ENCODE measurements at regions not wholly inside any gene's neighbourhood (a gene's known extent, or its start where the extent isn't known, plus 50 kb on each side); places are given as distances from the start of the nearest gene placed in this dataset.

DNA sequence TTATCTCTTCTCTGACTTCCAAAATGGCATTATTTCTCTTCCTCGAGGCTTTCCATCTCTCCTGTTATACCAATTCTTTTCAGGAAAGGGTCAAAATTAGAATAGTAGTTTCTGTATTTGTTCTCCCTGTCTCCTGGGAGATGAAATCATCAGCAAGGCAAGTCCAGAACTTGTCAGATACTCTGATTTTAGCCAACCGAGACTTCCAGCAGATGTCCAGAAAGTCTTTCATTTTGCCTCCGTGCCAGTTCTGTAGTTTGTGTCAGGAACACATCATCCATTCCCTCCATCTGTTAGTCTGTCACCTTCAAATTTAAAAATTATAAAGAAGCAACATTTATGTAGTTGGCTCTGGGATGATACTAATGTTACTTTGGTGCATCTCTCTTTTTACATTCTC, 275.7 kb downstream of the CCDC59 start:
- no peaks in the 10 kb centered on the region for H3K27me3 ChIP-seq (ENCODE audit: low read depth)
- peaks cover 49% of the 10 kb centered on the region for H3K9me3 ChIP-seq (replicated peaks)
- no peak overlapping the region for H3K27ac ChIP-seq (replicated peaks)
- no peak for DNase-seq
- TF ChIP-seq, protein P1, sequence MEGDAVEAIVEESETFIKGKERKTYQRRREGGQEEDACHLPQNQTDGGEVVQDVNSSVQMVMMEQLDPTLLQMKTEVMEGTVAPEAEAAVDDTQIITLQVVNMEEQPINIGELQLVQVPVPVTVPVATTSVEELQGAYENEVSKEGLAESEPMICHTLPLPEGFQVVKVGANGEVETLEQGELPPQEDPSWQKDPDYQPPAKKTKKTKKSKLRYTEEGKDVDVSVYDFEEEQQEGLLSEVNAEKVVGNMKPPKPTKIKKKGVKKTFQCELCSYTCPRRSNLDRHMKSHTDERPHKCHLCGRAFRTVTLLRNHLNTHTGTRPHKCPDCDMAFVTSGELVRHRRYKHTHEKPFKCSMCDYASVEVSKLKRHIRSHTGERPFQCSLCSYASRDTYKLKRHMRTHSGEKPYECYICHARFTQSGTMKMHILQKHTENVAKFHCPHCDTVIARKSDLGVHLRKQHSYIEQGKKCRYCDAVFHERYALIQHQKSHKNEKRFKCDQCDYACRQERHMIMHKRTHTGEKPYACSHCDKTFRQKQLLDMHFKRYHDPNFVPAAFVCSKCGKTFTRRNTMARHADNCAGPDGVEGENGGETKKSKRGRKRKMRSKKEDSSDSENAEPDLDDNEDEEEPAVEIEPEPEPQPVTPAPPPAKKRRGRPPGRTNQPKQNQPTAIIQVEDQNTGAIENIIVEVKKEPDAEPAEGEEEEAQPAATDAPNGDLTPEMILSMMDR (IDR thresholded peaks at IDR 0.05; ENCODE audit: borderline replicate concordance), result no peak
- H3K36me3 ChIP-seq, result no peaks in the 10 kb centered on the region
- no peaks in the 10 kb centered on the region for H3K4me1 ChIP-seq
- H3K4me3 ChIP-seq, result no peak overlapping the region
- intact Hi-C loops (cut with micrococcal nuclease), result no loop called here

DNA sequence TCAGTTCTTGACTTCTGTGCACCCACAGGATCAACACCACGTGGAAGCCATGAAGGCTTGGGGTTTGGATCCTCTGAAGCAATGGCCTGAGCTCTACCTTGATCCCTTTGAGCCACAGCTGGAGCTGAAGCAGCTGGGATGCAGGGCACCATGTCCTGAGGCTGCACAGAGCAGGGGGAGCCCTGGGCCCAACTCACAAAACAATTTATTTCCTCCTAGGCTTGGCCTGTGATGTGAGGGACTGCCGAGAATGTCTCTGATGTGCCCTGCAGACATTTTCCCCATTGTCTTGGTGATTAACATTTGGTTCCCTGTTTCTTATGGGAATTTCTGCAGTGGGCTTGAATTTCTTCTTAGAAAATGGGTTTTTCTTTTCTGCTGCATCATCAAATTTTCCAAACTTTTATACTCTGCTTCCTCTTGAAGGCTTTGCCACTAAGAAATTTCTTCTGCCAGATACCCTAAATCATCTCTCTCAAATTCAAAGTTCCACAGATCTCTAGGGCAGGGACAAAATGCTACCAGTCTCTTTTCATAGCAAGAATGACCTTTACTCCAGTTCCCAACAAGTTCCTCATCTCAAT, 288.2 kb downstream of the CCDC59 start:
- DNase-seq, result no peak
- peaks cover 5% of the 10 kb centered on the region for H3K9me3 ChIP-seq (replicated peaks)
- H3K27ac ChIP-seq (replicated peaks), result no peak overlapping the region
- no peaks in the 10 kb centered on the region for H3K4me1 ChIP-seq
- intact Hi-C loops (cut with micrococcal nuclease), result no loop called here
- no peaks in the 10 kb centered on the region for H3K27me3 ChIP-seq (ENCODE audit: low read depth)
- no peaks in the 10 kb centered on the region for H3K36me3 ChIP-seq
- TF ChIP-seq, protein P1 (IDR thresholded peaks at IDR 0.05; ENCODE audit: borderline replicate concordance), result no peak
- H3K4me3 ChIP-seq, result no peak overlapping the region

DNA sequence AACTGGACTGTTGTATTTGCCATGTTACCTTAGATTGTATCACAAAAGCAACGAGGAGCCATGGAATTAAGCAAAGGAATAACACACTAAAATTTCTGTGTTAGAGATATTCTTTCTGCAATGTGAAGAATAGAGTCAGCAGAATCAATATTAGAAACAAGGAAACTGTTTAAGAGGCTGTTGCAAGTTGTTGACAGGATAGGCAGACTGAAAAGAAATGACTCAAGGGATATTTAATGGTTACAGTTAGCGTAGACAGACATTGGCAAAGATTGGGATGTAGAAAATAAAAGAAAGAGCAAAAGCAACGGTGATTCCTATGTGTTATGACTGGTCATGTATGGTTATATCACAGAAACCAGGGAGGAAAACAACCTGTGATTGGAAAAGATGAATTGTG, 299.0 kb upstream of the PPFIA2 start:
- no peaks in the 10 kb centered on the region for H3K36me3 ChIP-seq
- no peak overlapping the region for H3K4me3 ChIP-seq
- H3K27ac ChIP-seq (replicated peaks), result no peak overlapping the region
- TF ChIP-seq, protein P1 (IDR thresholded peaks at IDR 0.05; ENCODE audit: borderline replicate concordance), result no peak
- DNase-seq, result no peak
- H3K4me1 ChIP-seq, result no peaks in the 10 kb centered on the region
- H3K27me3 ChIP-seq (ENCODE audit: low read depth), result no peaks in the 10 kb centered on the region
- intact Hi-C loops (cut with micrococcal nuclease), result no loop called here
- peaks cover 7% of the 10 kb centered on the region for H3K9me3 ChIP-seq (replicated peaks)

DNA sequence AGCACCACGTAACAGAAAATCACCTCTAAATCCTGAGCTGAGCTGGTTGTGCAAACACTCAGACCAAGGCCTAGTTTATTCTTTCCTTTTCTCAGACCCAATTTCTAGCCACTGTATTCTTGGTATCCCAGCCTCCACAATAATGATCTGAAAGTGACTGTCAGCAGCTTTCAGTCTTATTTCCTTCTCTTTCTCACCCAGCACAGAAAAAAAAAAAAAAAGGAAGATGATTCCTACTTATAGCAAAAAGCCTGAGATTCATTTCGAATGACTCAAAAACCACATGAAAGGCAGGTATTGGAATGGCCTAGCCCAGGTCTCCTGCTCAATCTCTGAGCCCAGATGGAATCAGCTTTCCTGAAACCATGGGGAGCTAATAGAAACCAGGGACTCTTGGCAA, 298.6 kb upstream of the PPFIA2 start:
- H3K4me3 ChIP-seq, result no peak overlapping the region
- H3K9me3 ChIP-seq (replicated peaks), result peaks cover 7% of the 10 kb centered on the region
- no peaks in the 10 kb centered on the region for H3K4me1 ChIP-seq
- DNase-seq, result no peak
- intact Hi-C loops (cut with micrococcal nuclease), result no loop called here
- H3K27ac ChIP-seq (replicated peaks), result no peak overlapping the region
- no peaks in the 10 kb centered on the region for H3K27me3 ChIP-seq (ENCODE audit: low read depth)
- TF ChIP-seq, protein P1 (IDR thresholded peaks at IDR 0.05; ENCODE audit: borderline replicate concordance), result no peak
- H3K36me3 ChIP-seq, result no peaks in the 10 kb centered on the region

DNA sequence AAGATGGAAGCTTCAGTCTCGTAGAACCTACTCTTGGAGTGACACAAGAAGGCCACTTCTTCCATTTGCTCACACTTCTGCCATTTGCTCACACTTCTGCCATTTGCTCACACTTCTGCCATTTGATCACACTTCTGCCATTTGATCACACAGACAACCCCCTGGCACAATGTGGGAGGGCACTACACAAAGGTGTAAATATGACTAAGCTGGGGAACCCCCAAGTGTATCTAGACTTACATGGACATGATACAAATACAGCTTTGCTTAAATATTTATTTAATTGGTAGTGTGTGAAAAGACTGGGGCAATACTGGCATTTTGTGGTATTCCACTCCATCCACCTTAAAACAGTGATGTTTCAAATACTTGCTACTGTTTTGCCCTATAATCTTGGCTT, 296.2 kb upstream of the PPFIA2 start:
- no peaks in the 10 kb centered on the region for H3K4me1 ChIP-seq
- DNase-seq, result no peak
- TF ChIP-seq, protein P1 (IDR thresholded peaks at IDR 0.05; ENCODE audit: borderline replicate concordance), result no peak
- no peaks in the 10 kb centered on the region for H3K27me3 ChIP-seq (ENCODE audit: low read depth)
- intact Hi-C loops (cut with micrococcal nuclease), result no loop called here
- peaks cover 7% of the 10 kb centered on the region for H3K9me3 ChIP-seq (replicated peaks)
- H3K4me3 ChIP-seq, result no peak overlapping the region
- H3K27ac ChIP-seq (replicated peaks), result no peak overlapping the region
- H3K36me3 ChIP-seq, result no peaks in the 10 kb centered on the region

All from left ventricle myocardium inferior (tissue), 1 donor.